HEK293 (cell line): ENCODE measurements at regions not wholly inside any gene's neighbourhood (a gene's known extent, or its start where the extent isn't known, plus 50 kb on each side); places are given as distances from the start of the nearest gene placed in this dataset.

Source experiments
- CTCF ChIP-seq: fragments of 450-650 bp; formaldehyde crosslinking; IDR thresholded peaks from 2 replicates; pipeline ENCODE4 v1.5.1; 2016; ENCODE audit warnings: missing biosample characterization, missing genetic modification characterization
- MYNN ChIP-seq: fragments of 450-650 bp; formaldehyde crosslinking; IDR thresholded peaks from 2 replicates; pipeline ENCODE4 v1.5.1; 2016; ENCODE audit warnings: missing biosample characterization, missing genetic modification characterization, borderline replicate concordance
- SP2 ChIP-seq: fragments of 450-650 bp; formaldehyde crosslinking; IDR thresholded peaks from 2 replicates; pipeline ENCODE4 v1.5.1; 2016; ENCODE audit warnings: missing biosample characterization, missing genetic modification characterization
- YY1 ChIP-seq: fragments of 450-650 bp; formaldehyde crosslinking; IDR thresholded peaks from 2 replicates; pipeline ENCODE4 v1.5.1; 2018; ENCODE audit warnings: missing biosample characterization, missing genetic modification characterization
- ZNF10 ChIP-seq: fragments of 450-650 bp; formaldehyde crosslinking; IDR thresholded peaks from 2 replicates; pipeline ENCODE4 v1.5.1; 2017; ENCODE audit warnings: missing biosample characterization, missing genetic modification characterization
- ZNF132 ChIP-seq: fragments of 450-650 bp; formaldehyde crosslinking; IDR thresholded peaks from 2 replicates; pipeline ENCODE4 v1.5.1; 2017; ENCODE audit warnings: missing biosample characterization, missing genetic modification characterization, borderline replicate concordance
- ZNF214 ChIP-seq: fragments of 450-650 bp; formaldehyde crosslinking; IDR thresholded peaks from 2 replicates; pipeline ENCODE4 v1.5.1; 2017; ENCODE audit warnings: missing biosample characterization, mild to moderate bottlenecking, missing genetic modification characterization, borderline replicate concordance
- ZNF302 ChIP-seq: fragments of 450-650 bp; formaldehyde crosslinking; IDR thresholded peaks from 2 replicates; pipeline ENCODE4 v1.5.1; 2016; ENCODE audit warnings: missing biosample characterization, missing genetic modification characterization, low read depth
- ZNF513 ChIP-seq: fragments of 450-650 bp; IDR thresholded peaks from 2 replicates; pipeline ENCODE4 v1.5.1; 2018; ENCODE audit warnings: missing biosample characterization, missing genetic modification characterization
- ZNF785 ChIP-seq: fragments of 450-650 bp; formaldehyde crosslinking; IDR thresholded peaks from 2 replicates; pipeline ENCODE4 v1.5.1; 2016; ENCODE audit warnings: missing biosample characterization, missing genetic modification characterization
- ZNF843 ChIP-seq: fragments of 450-650 bp; formaldehyde crosslinking; IDR thresholded peaks from 2 replicates; pipeline ENCODE4 v1.5.1; 2016; ENCODE audit warnings: missing biosample characterization, missing genetic modification characterization

- TF ChIP-seq CTCF (tag by site-specific recombination) (no peak), ZNF785 (tag by site-specific recombination) (no peak), YY1 (tag by site-specific recombination) (no peak), ZNF10 (tag by site-specific recombination) (no peak), ZNF843 (tag by site-specific recombination) (no peak), ZNF302 (no peak), ZNF132 (tag by site-specific recombination) (no peak), ZNF214 (tag by site-specific recombination) (no peak), SP2 (tag by site-specific recombination) (no peak), MYNN (tag by site-specific recombination) (no peak), ZNF513 (tag by site-specific recombination) (no peak)
Observed at GRCh38 chr14:100450736-100451135, 127.6 kb downstream of the SLC25A47 start.
